ENCODE measurements at regions not wholly inside any gene's neighbourhood (a gene's known extent, or its start where the extent isn't known, plus 50 kb on each side); places are given as distances from the start of the nearest gene placed in this dataset.

DNA sequence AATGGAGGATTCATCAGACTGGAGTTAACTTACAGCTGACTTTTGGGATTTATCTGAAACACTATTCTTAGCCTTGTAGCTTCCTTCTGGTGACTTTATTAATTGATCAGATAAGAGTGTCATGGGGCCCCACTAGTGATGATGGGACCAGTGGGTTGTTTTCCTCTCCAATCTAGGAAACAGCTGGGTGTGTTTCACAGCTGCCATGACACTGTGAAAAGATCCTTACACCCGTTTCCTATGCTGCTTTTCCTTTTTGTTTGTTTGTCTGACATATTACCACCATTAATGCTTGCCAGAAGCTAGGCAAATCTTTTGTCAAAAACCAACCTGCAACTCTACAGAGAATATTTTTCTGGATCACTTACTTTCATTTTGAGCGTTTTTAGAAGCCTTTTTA, 86.2 kb downstream of the ZBTB18 start:
- Histone ChIP-seq H3K27me3 (no peaks in the 10 kb centered on the region), H3K27ac (peak overlapping the region in 1 of 4 donors; percentile 15), H3K36me3 (no peaks in the 10 kb centered on the region), H3K4me1 (peaks cover 0 to 5% (median 1%) of the 10 kb centered on the region in 4 donors), H3K9me3 (no peaks in the 10 kb centered on the region), H3K4me3 (peak overlapping the region in 2 of 4 donors; percentile 9 to 18)
- WGBS, 2 donors: 46 to 65% methylated on average over 2 of the region's 2 CpGs
- no peak for ATAC-seq (ENCODE audit: low FRiP score in 2 of 2)
- TF ChIP-seq POLR2AphosphoS5 (IDR thresholded peaks at IDR 0.05) (no peak), EP300 (IDR thresholded peaks at IDR 0.05) (no peak)
- TF ChIP-seq, protein P1, sequence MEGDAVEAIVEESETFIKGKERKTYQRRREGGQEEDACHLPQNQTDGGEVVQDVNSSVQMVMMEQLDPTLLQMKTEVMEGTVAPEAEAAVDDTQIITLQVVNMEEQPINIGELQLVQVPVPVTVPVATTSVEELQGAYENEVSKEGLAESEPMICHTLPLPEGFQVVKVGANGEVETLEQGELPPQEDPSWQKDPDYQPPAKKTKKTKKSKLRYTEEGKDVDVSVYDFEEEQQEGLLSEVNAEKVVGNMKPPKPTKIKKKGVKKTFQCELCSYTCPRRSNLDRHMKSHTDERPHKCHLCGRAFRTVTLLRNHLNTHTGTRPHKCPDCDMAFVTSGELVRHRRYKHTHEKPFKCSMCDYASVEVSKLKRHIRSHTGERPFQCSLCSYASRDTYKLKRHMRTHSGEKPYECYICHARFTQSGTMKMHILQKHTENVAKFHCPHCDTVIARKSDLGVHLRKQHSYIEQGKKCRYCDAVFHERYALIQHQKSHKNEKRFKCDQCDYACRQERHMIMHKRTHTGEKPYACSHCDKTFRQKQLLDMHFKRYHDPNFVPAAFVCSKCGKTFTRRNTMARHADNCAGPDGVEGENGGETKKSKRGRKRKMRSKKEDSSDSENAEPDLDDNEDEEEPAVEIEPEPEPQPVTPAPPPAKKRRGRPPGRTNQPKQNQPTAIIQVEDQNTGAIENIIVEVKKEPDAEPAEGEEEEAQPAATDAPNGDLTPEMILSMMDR (IDR thresholded peaks at IDR 0.05): no peak
- DNase-seq: no peak

DNA sequence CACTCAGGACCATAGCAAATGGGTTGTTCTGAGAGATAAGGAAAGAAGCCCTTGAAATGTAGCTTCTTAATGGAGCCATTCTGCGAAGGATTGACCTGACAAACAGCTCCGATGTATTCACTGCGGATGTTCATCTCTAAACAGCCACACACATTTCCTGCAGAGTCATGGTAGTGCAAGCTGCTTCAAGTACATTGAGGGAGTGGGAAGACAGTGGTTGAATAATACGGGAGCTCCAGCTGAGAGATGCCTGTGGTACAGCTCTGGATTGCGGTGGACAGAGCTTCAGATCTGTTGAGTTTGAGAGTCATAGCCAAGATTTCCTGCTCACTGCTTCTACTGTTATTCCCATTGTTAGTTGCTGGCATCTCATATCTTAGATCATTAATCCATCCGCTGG, 86.6 kb downstream of the ZBTB18 start:
- H3K27ac ChIP-seq: peak overlapping the region in 2 of 4 donors; percentile 4 to 15
- TF ChIP-seq POLR2A (IDR thresholded peaks at IDR 0.05) (no peak), EP300 (IDR thresholded peaks at IDR 0.05) (no peak)
- TF ChIP-seq, protein P1 (IDR thresholded peaks at IDR 0.05): no peak
- peak overlapping the region in 2 of 4 donors; percentile 9 to 18 for H3K4me3 ChIP-seq
- H3K9me3 ChIP-seq: no peaks in the 10 kb centered on the region
- ATAC-seq (ENCODE audit: low FRiP score in 2 of 2): peak in 1 of 2 donors; percentile 28
- DNase-seq: no peak
- WGBS, 2 donors: 43 to 51% methylated on average over 6 of the region's 6 CpGs
- peaks cover 0 to 5% (median 1%) of the 10 kb centered on the region in 4 donors for H3K4me1 ChIP-seq
- H3K27me3 ChIP-seq: no peaks in the 10 kb centered on the region
- no peaks in the 10 kb centered on the region for H3K36me3 ChIP-seq

DNA sequence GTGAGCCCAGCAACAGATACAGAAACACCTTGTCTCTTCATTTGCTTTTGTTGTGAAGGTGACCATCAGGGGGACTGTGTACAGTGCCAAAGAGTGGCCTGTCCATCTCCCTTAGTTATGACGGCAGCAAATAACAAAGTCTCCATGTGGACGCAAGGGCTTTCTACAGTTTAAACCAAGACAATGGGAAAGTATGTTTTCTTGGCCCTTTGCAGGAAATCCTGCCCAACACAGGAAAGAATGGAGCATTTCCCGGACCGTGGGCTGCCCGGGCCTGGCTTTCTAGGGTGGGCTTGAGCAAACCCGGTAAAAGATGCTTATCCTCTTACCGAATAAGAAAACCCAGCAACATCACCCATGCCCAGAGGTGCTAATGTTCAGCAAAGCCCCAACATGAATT, 87.3 kb downstream of the ZBTB18 start:
- ATAC-seq (ENCODE audit: low FRiP score in 2 of 2) (no peak), DNase-seq (peak in 1 of 2 donors; percentile 10)
- H3K4me1 ChIP-seq: peaks cover 0 to 5% (median 1%) of the 10 kb centered on the region in 4 donors
- no peaks in the 10 kb centered on the region for H3K36me3 ChIP-seq
- TF ChIP-seq POLR2AphosphoS5 (IDR thresholded peaks at IDR 0.05): peak in 1 of 2 donors; percentile 71
- TF ChIP-seq POLR2A (IDR thresholded peaks at IDR 0.05): no peak
- no peak for TF ChIP-seq EP300 (IDR thresholded peaks at IDR 0.05)
- TF ChIP-seq, protein P1 (IDR thresholded peaks at IDR 0.05): peak in 1 of 6 experiments; percentile 11
- no peaks in the 10 kb centered on the region for H3K9me3 ChIP-seq
- H3K27ac ChIP-seq: peak overlapping the region in 1 of 4 donors; percentile 15
- no peaks in the 10 kb centered on the region for H3K27me3 ChIP-seq
- no peak overlapping the region for H3K4me3 ChIP-seq
- 69 to 83% methylated on average over 7 of the region's 7 CpGs for WGBS, 2 donors

DNA sequence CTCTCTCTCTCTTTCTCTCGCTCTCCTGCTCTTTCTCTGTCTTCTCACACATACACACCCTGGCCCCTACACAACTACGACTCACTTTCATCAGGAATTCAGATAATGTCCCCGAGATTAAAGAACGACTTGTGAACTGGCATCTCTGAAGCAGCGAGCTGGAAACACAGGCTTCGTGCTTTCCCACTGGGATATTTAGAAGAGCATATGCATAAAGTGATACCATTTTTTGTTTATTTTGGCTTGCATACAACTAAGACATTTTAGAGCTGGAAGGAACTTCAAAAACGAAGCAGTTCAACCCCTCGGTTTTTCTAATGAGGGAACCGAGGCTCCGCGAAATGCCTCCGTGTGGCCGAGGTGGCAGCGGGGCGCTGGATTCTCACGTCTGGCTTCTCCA, 88.6 kb downstream of the ZBTB18 start:
- Histone ChIP-seq H3K4me3 (no peak overlapping the region), H3K27ac (no peak overlapping the region), H3K27me3 (no peaks in the 10 kb centered on the region), H3K36me3 (no peaks in the 10 kb centered on the region), H3K9me3 (no peaks in the 10 kb centered on the region), H3K4me1 (peaks cover 0 to 5% (median 1%) of the 10 kb centered on the region in 4 donors)
- ATAC-seq (ENCODE audit: low FRiP score in 2 of 2): no peak
- WGBS, 2 donors: 71 to 80% methylated on average over 16 of the region's 16 CpGs
- TF ChIP-seq POLR2AphosphoS5 (IDR thresholded peaks at IDR 0.05) (no peak), EP300 (IDR thresholded peaks at IDR 0.05) (no peak), POLR2A (IDR thresholded peaks at IDR 0.05) (no peak)
- TF ChIP-seq, protein P1 (IDR thresholded peaks at IDR 0.05): no peak
- peak in 1 of 2 donors; percentile 32 for DNase-seq

DNA sequence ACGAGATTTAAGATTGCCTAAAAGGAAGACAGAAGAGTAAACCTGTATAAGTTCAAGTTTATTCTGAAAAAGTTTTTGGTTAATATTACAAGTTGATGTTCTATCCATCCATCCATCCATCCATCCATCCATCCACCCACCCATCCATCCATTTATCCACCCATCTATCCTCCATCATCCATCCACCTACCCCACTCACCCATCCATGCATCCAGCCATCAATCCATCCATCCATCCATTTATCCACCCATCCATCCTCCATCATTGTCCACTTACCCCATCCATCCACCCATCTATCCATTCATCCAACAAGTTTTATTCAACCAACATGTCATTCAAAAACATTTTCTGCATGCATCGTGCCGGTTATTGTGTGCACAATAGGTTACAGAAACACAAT, 89.3 kb downstream of the ZBTB18 start:
- DNase-seq: no peak
- 95 to 96% methylated on average over 3 of the region's 3 CpGs for whole genome bisulfite sequencing, 2 donors
- Histone ChIP-seq H3K4me1 (peaks cover 0 to 5% (median 1%) of the 10 kb centered on the region in 4 donors), H3K36me3 (no peaks in the 10 kb centered on the region), H3K4me3 (no peak overlapping the region), H3K27ac (no peak overlapping the region), H3K9me3 (no peaks in the 10 kb centered on the region), H3K27me3 (no peaks in the 10 kb centered on the region)
- TF ChIP-seq POLR2AphosphoS5 (IDR thresholded peaks at IDR 0.05) (no peak), EP300 (IDR thresholded peaks at IDR 0.05) (no peak), POLR2A (IDR thresholded peaks at IDR 0.05) (no peak)
- TF ChIP-seq, protein P1 (IDR thresholded peaks at IDR 0.05): no peak
- no peak for ATAC-seq (ENCODE audit: low FRiP score in 2 of 2)

All from upper lobe of left lung (tissue), 6 donors.